RWPE1 (cell line): ENCODE measurements at regions not wholly inside any gene's neighbourhood (a gene's known extent, or its start where the extent isn't known, plus 50 kb on each side); places are given as distances from the start of the nearest gene placed in this dataset.
A peak's percentile ranks its signal among the peaks of the same experiment; 100 is the strongest.

Source experiments
- CTCF ChIA-PET: fragments of 350-600 bp; sonication (Branson Sonifier 250); formaldehyde crosslinking; extraction: SDS; loops from one replicate; lab custom pipeline; 2021; lab: Yijun Ruan, JAX
- POLR2A ChIA-PET: fragments of 400-600 bp; formaldehyde crosslinking; extraction: SDS; loops from one replicate; lab custom pipeline; 2020; ENCODE audit warnings: antibody characterized with exemption; ENCODE audit not compliant: low non-redundant PET; lab: Yijun Ruan, JAX
- DNase-seq: peaks from one replicate; pipeline ENCODE4 v3.0.0; 2012; ENCODE audit warnings: low spot score
- H3K27ac ChIP-seq: fragments of 450-650 bp; 2 replicates; pipeline ENCODE4 v1.5.1; 2017
- CTCF ChIP-seq: fragments of 450-650 bp; conservative IDR thresholded peaks from 2 replicates; pipeline ENCODE4 v1.5.1; 2017; ENCODE audit warnings: low read depth, mild to moderate bottlenecking

- no peak; the same call in 1 of the 2 replicates for TF ChIP-seq CTCF
- ChIA-PET POLR2A (no interaction called here), CTCF (interaction anchor here (0.5 to 1.2 kb wide), 12 partner anchors 63 to 342 kb away, joined by 3 to 7 read pairs (median 4); no protein-coding TSS in a partner anchor)
- H3K27ac ChIP-seq, result no peak overlapping the region
- DNase-seq, result peak; percentile 5
Observed at GRCh38 chr6:123715006-123715863, 78.5 kb upstream of the TRDN start.

- no peak overlapping the region for H3K27ac ChIP-seq
- TF ChIP-seq CTCF, result no peak
- CTCF ChIA-PET, result no interaction called here
- DNase-seq, result no peak
- POLR2A ChIA-PET, result no interaction called here
Observed at GRCh38 chr6:123712831-123713230, 76.1 kb upstream of the TRDN start.

- POLR2A ChIA-PET, result no interaction called here
Observed at GRCh38 chr6:123702943-123703342, 66.2 kb upstream of the TRDN start.

GRCh38 chr6:123687864-123688263 lies 51.1 kb upstream of the TRDN start:
- ChIA-PET POLR2A (no interaction called here), CTCF (interaction anchor here (0.6 kb wide), 1 partner anchor 158 kb away, joined by 3 read pairs; no protein-coding TSS in a partner anchor)
- H3K27ac ChIP-seq, result no peak overlapping the region
- DNase-seq, result no peak
- TF ChIP-seq CTCF, result no peak

More at GRCh38 chr6:123702943-123703342, 66.2 kb upstream of the TRDN start:
- CTCF ChIA-PET, result interaction anchor here (0.6 kb wide), 1 partner anchor 61 kb away, joined by 3 read pairs; no protein-coding TSS in a partner anchor
- no peak overlapping the region for H3K27ac ChIP-seq
- no peak for TF ChIP-seq CTCF
- no peak for DNase-seq
